IPS DF 4.7 (cell line): ENCODE measurements at regions not wholly inside any gene's neighbourhood (a gene's known extent, or its start where the extent isn't known, plus 50 kb on each side); places are given as distances from the start of the nearest gene placed in this dataset.

ENCODE experiments used
- DNase-seq: peaks from one replicate; pipeline ENCODE4 v3.0.0-alpha.2; 2013; ENCODE audit warnings: low spot score; ENCODE audit errors: extremely low read depth

- no peak for DNase-seq
Measured at GRCh38 chr16:65932350-65933072, 434.0 kb upstream of the CDH5 start.

GRCh38 chr16:65922923-65923322 lies 443.6 kb upstream of the CDH5 start:
- DNase-seq = no peak

- no peak for DNase-seq
Measured at GRCh38 chr16:65919986-65920376, 446.5 kb upstream of the CDH5 start.

GRCh38 chr16:65919145-65919985 lies 447.1 kb upstream of the CDH5 start:
- no peak for DNase-seq

GRCh38 chr16:65917466-65917865 lies 449.0 kb upstream of the CDH5 start:
- no peak for DNase-seq

GRCh38 chr16:65916995-65917394 lies 449.5 kb upstream of the CDH5 start:
- peak; percentile 9 for DNase-seq

- no peak for DNase-seq
Measured at GRCh38 chr16:65910291-65910690, 456.2 kb upstream of the CDH5 start.

- no peak for DNase-seq
Measured at GRCh38 chr16:65909310-65910050, 457.0 kb upstream of the CDH5 start.

- no peak for DNase-seq
Measured at GRCh38 chr16:65908568-65908967, 457.9 kb upstream of the CDH5 start.

- DNase-seq = no peak
Measured at GRCh38 chr16:65905331-65905730, 461.2 kb upstream of the CDH5 start.

GRCh38 chr16:65896448-65897153 lies 469.9 kb upstream of the CDH5 start:
- DNase-seq = no peak

- no peak for DNase-seq
Measured at GRCh38 chr16:65895906-65896305, 470.6 kb upstream of the CDH5 start.

GRCh38 chr16:65895486-65895885 lies 471.0 kb upstream of the CDH5 start:
- no peak for DNase-seq

- no peak for DNase-seq
Measured at GRCh38 chr16:65890203-65890602, 476.3 kb upstream of the CDH5 start.

- DNase-seq = no peak
Measured at GRCh38 chr16:65889533-65889966, 476.9 kb upstream of the CDH5 start.

- DNase-seq = no peak
Measured at GRCh38 chr16:65888201-65888600, 478.3 kb upstream of the CDH5 start.

- DNase-seq = no peak
Measured at GRCh38 chr16:65884018-65884417, 482.5 kb upstream of the CDH5 start.

GRCh38 chr16:65878347-65878746 lies 488.1 kb upstream of the CDH5 start:
- no peak for DNase-seq

GRCh38 chr16:65876624-65877023 lies 489.9 kb upstream of the CDH5 start:
- DNase-seq = no peak

- no peak for DNase-seq
Measured at GRCh38 chr16:65876056-65876408, 490.5 kb upstream of the CDH5 start.

GRCh38 chr16:65875381-65876055 lies 491.0 kb upstream of the CDH5 start:
- no peak for DNase-seq
